Effector memory CD4-positive, alpha-beta T cell (primary cell): ENCODE measurements at regions not wholly inside any gene's neighbourhood (a gene's known extent, or its start where the extent isn't known, plus 50 kb on each side); places are given as distances from the start of the nearest gene placed in this dataset.

ENCODE experiments used
- DNase-seq, 3 donors: peaks; one replicate each; pipeline ENCODE4 v3.0.0-alpha.2; 2020
- H3K27ac ChIP-seq: 2 replicates; pipeline ENCODE4 v1.7.0; 2013; ENCODE audit warnings: mild to moderate bottlenecking, low read length, moderate library complexity; ENCODE audit not compliant: insufficient read depth, poor library complexity, severe bottlenecking
- H3K27me3 ChIP-seq: replicated peaks from 2 replicates; pipeline ENCODE4 v1.7.0; 2013; ENCODE audit warnings: mild to moderate bottlenecking, low read length; ENCODE audit not compliant: insufficient read depth, control insufficient read depth, poor library complexity, severe bottlenecking
- H3K36me3 ChIP-seq: 2 replicates; pipeline ENCODE4 v1.7.0; 2013; ENCODE audit warnings: mild to moderate bottlenecking, low read length, moderate library complexity; ENCODE audit not compliant: control insufficient read depth, insufficient read depth
- H3K4me1 ChIP-seq: 2 replicates; pipeline ENCODE4 v1.7.0; 2013; ENCODE audit warnings: low read length, mild to moderate bottlenecking; ENCODE audit not compliant: control insufficient read depth, insufficient read depth, poor library complexity, severe bottlenecking
- H3K4me3 ChIP-seq: 2 replicates; pipeline ENCODE4 v1.7.0; 2013; ENCODE audit warnings: low read length, low read depth, mild to moderate bottlenecking; ENCODE audit not compliant: insufficient read depth, poor library complexity, severe bottlenecking
- H3K9me3 ChIP-seq: 2 replicates; pipeline ENCODE4 v1.7.0; 2013; ENCODE audit warnings: mild to moderate bottlenecking, low read length, moderate library complexity; ENCODE audit not compliant: control insufficient read depth

DNA sequence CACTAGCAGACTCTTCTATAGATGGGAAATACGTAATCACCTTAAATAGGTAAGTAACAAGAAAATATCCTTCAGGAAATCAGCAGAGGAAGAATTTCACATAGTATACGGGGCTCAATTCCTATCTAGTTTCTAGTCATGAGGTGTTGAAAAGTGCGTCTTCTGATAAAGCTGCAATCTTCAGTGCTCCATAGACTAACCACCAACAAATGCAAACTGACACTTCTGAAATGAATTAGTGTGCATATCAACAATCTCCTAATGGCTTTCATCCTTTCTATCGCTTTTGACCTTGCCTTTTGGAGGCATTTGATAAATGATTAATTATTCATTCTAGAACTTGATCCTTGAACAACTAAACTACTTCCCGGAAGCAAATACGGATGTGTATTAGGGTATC lies 2306.6 kb upstream of the AGA start:
- Histone ChIP-seq H3K36me3 (no peaks in the 10 kb centered on the region), H3K9me3 (no peaks in the 10 kb centered on the region), H3K4me1 (no peaks in the 10 kb centered on the region), H3K4me3 (no peak overlapping the region), H3K27ac (no peak overlapping the region), H3K27me3 (no peaks in the 10 kb centered on the region)
- no peak for DNase-seq

DNA sequence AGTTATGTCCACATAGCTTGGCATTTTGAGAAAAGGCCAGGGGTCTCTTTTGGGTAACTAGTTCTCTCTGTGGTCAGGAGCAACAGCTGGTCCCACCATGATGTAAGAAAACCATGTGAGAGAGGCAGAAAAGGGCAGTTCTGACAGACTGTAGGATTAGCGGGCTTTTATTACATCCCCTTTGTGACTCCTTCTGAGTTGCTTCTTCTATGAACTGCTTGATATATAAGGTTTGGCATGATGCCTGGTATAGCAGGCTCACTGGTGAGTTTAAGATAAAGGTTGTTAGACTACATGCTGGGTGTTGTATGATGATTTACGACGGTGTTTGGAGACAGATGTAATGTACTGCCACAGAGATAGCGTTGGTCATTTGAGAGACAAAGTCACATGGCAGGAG lies 2308.1 kb upstream of the AGA start:
- H3K9me3 ChIP-seq: no peaks in the 10 kb centered on the region

DNA sequence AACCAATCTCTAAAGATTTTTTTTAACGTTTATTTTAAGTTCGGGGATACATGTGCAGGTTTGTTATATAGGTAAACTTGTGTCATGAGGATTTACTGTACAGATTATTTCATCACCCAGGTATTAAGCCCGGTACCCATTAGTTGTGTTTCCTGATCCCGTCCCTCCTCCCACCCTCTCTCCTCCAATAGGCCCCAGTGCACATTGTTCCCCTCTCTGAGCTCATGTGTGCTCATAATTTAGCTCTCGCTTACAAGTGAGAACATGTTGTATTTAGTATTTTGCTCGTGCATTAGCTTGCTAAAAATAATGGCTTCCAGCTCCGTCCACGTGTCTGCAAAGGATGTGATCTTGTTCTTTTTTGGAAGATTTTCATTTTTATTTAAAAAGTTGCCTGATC lies 2309.4 kb upstream of the AGA start:
- Histone ChIP-seq H3K4me1 (no peaks in the 10 kb centered on the region), H3K27ac (no peak overlapping the region), H3K9me3 (no peaks in the 10 kb centered on the region), H3K27me3 (no peaks in the 10 kb centered on the region), H3K4me3 (no peak overlapping the region), H3K36me3 (no peaks in the 10 kb centered on the region)
- DNase-seq: no peak

More for the DNA sequence above, 2308.1 kb upstream of the AGA start:
- no peaks in the 10 kb centered on the region for H3K4me1 ChIP-seq
- no peak overlapping the region for H3K27ac ChIP-seq
- H3K36me3 ChIP-seq: no peaks in the 10 kb centered on the region
- H3K27me3 ChIP-seq: no peaks in the 10 kb centered on the region
- DNase-seq: no peak
- no peak overlapping the region for H3K4me3 ChIP-seq

DNA sequence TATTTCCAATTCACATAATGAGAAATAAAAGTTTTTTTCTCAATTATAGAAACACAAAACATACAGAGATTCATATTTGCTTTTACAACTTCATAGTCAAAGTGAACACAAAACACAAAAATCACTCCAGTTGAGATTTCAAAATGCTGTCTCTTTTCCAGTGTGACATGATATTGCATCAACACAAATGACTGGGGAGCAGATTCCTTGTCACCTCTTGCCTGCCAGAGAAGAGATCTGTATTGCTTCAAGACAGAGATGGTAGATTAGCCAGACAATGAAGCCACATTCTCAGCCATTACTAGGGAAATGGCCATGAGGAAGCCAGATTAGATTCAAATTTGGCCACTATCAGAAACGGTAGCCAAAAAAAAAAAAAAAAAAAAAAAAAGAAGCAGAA lies 2313.1 kb upstream of the AGA start:
- H3K4me1 ChIP-seq: no peaks in the 10 kb centered on the region
- H3K4me3 ChIP-seq: no peak overlapping the region
- H3K27ac ChIP-seq: no peak overlapping the region
- no peaks in the 10 kb centered on the region for H3K9me3 ChIP-seq
- no peaks in the 10 kb centered on the region for H3K36me3 ChIP-seq
- H3K27me3 ChIP-seq: no peaks in the 10 kb centered on the region
- no peak for DNase-seq

DNA sequence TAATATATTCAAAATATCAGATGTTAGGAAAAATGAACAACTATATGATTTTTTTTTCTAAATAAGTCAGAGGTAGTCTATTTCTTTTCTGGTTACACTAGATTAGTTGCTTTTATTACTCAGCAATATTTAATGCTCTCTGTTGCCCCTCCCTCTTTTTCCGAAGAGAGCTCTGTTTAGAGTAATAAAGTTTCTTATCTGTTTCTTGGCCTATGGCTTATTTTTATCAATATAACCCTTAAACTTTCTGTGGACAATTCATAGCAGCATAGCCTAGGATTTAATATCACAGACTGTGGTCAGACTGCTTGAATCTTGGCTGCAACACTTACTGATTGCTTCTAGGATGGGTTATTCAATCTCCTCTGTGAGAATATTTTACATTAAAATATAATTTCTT lies 2315.4 kb upstream of the AGA start:
- no peaks in the 10 kb centered on the region for H3K36me3 ChIP-seq

DNA sequence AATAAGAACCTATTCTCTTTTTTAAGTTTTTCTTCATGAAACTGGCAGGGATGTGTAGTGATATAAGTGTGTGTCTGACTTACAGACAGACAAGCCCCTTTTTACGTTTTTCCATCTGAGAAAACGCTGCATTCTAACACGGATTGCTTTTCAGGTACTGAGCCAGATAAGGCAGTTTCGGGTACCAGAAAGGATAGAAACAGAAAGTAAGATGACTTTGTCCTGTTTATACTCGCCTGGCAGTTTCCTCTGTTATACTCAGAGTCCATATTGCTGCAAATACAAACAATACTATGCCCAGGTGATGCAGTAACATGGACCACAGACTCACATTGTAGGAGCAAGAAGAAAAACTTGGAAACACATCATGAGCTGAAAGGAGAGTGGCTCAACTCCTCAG lies 2320.6 kb upstream of the AGA start:
- H3K4me3 ChIP-seq: no peak overlapping the region

More for the DNA sequence above, 2315.4 kb upstream of the AGA start:
- Histone ChIP-seq H3K27ac (no peak overlapping the region), H3K27me3 (no peaks in the 10 kb centered on the region), H3K4me1 (no peaks in the 10 kb centered on the region), H3K4me3 (no peak overlapping the region), H3K9me3 (no peaks in the 10 kb centered on the region)
- DNase-seq: no peak

DNA sequence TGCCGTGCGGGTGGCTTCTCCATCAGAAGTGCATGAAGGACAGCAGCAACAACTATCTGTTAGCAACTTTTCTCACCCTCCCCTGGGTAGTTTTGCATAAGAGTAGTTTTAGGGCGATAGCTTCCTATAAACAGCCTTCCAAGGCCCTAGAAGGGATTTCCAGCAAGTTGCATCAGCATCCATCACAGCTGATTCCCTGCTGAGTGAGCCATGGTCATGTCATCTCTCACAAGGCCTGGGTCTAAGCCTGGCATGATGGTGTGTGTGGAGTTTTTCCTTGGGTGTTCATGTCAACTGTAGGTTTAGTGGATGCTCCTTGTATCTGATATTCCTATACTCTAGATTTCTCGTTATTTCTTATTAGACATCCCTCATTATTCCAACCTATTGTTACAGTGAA lies 2324.7 kb upstream of the AGA start:
- H3K4me1 ChIP-seq: no peaks in the 10 kb centered on the region
- no peak overlapping the region for H3K4me3 ChIP-seq
- H3K36me3 ChIP-seq: no peaks in the 10 kb centered on the region
- no peak for DNase-seq
- no peak overlapping the region for H3K27ac ChIP-seq
- H3K27me3 ChIP-seq: no peaks in the 10 kb centered on the region
- H3K9me3 ChIP-seq: no peaks in the 10 kb centered on the region

More for the DNA sequence above, 2320.6 kb upstream of the AGA start:
- Histone ChIP-seq H3K27me3 (no peaks in the 10 kb centered on the region), H3K4me1 (no peaks in the 10 kb centered on the region), H3K36me3 (no peaks in the 10 kb centered on the region), H3K27ac (no peak overlapping the region), H3K9me3 (no peaks in the 10 kb centered on the region)
- no peak for DNase-seq

DNA sequence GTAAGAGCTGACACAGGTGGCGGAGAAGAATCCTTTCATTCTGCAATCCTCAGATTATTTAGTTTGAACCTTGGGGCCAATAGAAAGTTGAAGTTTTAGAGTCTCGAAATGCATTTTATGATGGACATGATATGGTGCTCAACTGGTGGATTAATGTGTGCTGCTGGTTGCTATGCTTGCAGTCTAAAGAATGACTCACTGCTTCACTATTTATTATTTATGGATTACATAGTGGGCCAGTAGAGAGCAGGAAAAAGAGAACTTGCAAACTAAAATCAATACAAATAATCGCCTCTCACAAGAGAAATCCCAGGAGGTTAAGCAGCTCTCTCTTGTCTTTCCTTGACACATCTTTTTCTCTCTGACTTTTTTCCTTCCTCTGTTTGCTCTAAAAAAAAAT lies 2326.8 kb upstream of the AGA start:
- no peaks in the 10 kb centered on the region for H3K36me3 ChIP-seq
- H3K27me3 ChIP-seq: no peaks in the 10 kb centered on the region
- no peak for DNase-seq
- no peak overlapping the region for H3K4me3 ChIP-seq
- no peak overlapping the region for H3K27ac ChIP-seq
- no peaks in the 10 kb centered on the region for H3K4me1 ChIP-seq
- H3K9me3 ChIP-seq: no peaks in the 10 kb centered on the region

DNA sequence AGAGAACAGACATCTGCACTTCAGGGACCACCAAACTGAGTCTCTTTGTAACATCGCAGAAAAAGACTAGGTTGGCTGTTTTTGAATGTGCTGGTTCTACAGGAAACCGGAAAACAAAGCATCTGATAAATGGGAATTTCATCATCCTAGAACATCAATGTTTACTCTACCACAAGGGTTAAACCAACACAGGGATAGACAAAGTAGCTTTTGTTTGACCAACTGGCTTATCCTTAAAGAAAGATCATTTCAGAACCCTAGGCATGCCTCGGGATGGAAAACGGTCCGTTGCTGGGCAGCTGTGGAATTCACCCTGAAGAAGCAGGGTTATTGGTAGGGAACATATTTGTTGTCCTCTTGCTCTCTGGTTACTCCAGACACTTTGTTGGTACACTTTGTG lies 2355.5 kb upstream of the AGA start:
- H3K27ac ChIP-seq: no peak overlapping the region
- H3K4me3 ChIP-seq: no peak overlapping the region
- no peaks in the 10 kb centered on the region for H3K36me3 ChIP-seq
- no peak for DNase-seq
- H3K9me3 ChIP-seq: no peaks in the 10 kb centered on the region
- no peaks in the 10 kb centered on the region for H3K4me1 ChIP-seq
- H3K27me3 ChIP-seq: no peaks in the 10 kb centered on the region

DNA sequence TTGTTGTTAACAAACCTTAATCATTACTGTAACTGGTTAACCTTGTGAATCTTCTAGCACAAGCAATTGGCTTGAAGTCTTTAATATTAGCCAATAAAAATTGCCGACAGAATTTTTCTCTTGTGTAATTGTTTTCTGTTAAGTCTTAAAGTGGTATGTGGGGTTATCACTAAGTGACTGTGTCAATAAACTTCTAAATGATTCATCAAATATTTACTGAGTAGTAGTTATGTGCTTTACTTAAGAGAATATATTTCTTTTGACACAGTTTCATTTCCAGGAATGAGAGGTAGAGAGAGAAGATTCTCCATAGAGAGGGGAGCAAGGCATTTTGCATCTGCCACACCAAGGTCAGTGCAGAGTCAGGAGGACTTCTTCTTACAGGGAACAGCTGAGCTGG lies 2361.6 kb upstream of the AGA start:
- Histone ChIP-seq H3K36me3 (no peaks in the 10 kb centered on the region), H3K9me3 (no peaks in the 10 kb centered on the region), H3K27me3 (no peaks in the 10 kb centered on the region), H3K4me3 (no peak overlapping the region), H3K27ac (no peak overlapping the region), H3K4me1 (no peaks in the 10 kb centered on the region)
- no peak for DNase-seq

DNA sequence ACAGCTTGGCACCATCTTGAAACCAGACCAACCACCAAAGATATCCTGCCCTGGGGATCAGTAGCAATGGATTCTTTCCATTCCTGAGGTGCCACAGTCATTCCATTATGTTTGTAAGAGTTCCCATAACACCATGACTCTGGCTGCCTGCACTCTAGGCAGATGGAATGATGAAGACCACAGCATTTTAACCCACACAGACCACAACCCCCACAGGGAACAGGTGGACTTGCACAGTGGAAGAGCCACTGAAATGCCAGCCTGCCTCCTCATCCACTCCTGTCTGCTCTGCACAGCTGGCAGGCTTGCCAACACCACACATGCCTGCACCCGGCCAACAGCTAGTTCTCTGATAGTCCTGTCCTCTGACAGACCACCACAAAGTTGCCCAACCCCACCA lies 2362.2 kb upstream of the AGA start:
- H3K9me3 ChIP-seq: peaks cover 3% of the 10 kb centered on the region
- DNase-seq: no peak

More for the DNA sequence above, 2362.2 kb upstream of the AGA start:
- H3K36me3 ChIP-seq: no peaks in the 10 kb centered on the region
- H3K4me3 ChIP-seq: no peak overlapping the region
- H3K27ac ChIP-seq: no peak overlapping the region
- no peaks in the 10 kb centered on the region for H3K4me1 ChIP-seq
- no peaks in the 10 kb centered on the region for H3K27me3 ChIP-seq
